ENCODE measurements at regions not wholly inside any gene's neighbourhood (a gene's known extent, or its start where the extent isn't known, plus 50 kb on each side); places are given as distances from the start of the nearest gene placed in this dataset.

- TF ChIP-seq CTCF (IDR thresholded peaks at IDR 0.05; ENCODE audit: low read depth, low read length) (no peak), EZH2phosphoT487 (IDR thresholded peaks at IDR 0.05; ENCODE audit: low read depth) (no peak)
Measured at GRCh38 chr2:14952400-14952963, 320.0 kb downstream of the LRATD1 start.
